Glutamatergic neuron (in vitro differentiated cells): ENCODE measurements at regions not wholly inside any gene's neighbourhood (a gene's known extent, or its start where the extent isn't known, plus 50 kb on each side); places are given as distances from the start of the nearest gene placed in this dataset.

Source experiments
- DNase-seq: peaks from one replicate; pipeline ENCODE4 v3.0.0; 2022
- H3K27ac Mint-ChIP-seq: one replicate; pipeline ENCODE4 v1.8.0; 2020; ENCODE audit warnings: mild to moderate bottlenecking, mixed read lengths, inconsistent platforms; ENCODE audit not compliant: unreplicated experiment
- H3K27me3 Mint-ChIP-seq: one replicate; pipeline ENCODE4 v1.8.0; 2020; ENCODE audit warnings: mild to moderate bottlenecking, moderate library complexity, mixed read lengths, inconsistent platforms; ENCODE audit not compliant: unreplicated experiment
- H3K36me3 Mint-ChIP-seq: one replicate; pipeline ENCODE4 v1.8.0; 2020; ENCODE audit warnings: mild to moderate bottlenecking, mixed read lengths, inconsistent platforms; ENCODE audit not compliant: unreplicated experiment
- H3K4me1 Mint-ChIP-seq: one replicate; pipeline ENCODE4 v1.8.0; 2020; ENCODE audit warnings: mild to moderate bottlenecking, low read depth, mixed read lengths, inconsistent platforms; ENCODE audit not compliant: unreplicated experiment
- H3K4me3 Mint-ChIP-seq: one replicate; pipeline ENCODE4 v1.8.0; 2020; ENCODE audit warnings: mild to moderate bottlenecking, mixed read lengths, inconsistent platforms; ENCODE audit not compliant: unreplicated experiment
- H3K9me3 Mint-ChIP-seq: one replicate; pipeline ENCODE4 v1.8.0; 2020; ENCODE audit warnings: mild to moderate bottlenecking, moderate library complexity, mixed read lengths, inconsistent platforms; ENCODE audit not compliant: unreplicated experiment
- CTCF ChIP-seq: fragments of 200-600 bp; sonication (generic); IDR thresholded peaks from one replicate; pipeline ENCODE4 v1.5.0; 2021; ENCODE audit not compliant: partially characterized antibody, unreplicated experiment

DNA sequence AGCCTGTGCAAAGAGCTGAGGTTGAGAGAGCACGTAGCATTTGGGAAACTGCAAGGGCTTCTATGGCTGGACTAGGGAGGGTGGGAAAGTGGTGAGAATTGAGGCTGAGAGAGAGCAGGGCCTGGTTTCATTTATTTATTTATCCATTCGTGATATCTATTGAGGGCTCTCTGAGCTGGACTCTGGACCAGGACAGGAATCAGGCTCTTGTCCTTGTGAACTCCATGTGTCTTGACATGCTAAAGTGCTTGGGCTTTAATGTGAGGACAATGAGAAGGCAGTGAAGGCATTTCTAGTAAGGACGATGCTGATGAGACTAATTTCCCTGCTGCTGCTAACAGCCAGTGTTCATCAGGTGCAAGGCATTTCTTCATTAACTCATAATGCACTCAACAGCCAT, 95.9 kb upstream of the KLF4 start:
- no peaks in the 10 kb centered on the region for H3K9me3 Mint-ChIP-seq
- no peak for TF ChIP-seq CTCF

GRCh38 chr9:107584944-107585343, 95.4 kb upstream of the KLF4 start:
- H3K4me3 Mint-ChIP-seq = no peak overlapping the region
- no peak for DNase-seq
- H3K36me3 Mint-ChIP-seq = no peaks in the 10 kb centered on the region
- TF ChIP-seq CTCF = no peak
- H3K27me3 Mint-ChIP-seq = peaks cover 6% of the 10 kb centered on the region
- H3K9me3 Mint-ChIP-seq = no peaks in the 10 kb centered on the region
- H3K27ac Mint-ChIP-seq = no peak overlapping the region
- peaks cover 9% of the 10 kb centered on the region for H3K4me1 Mint-ChIP-seq

More for the DNA sequence above, 95.9 kb upstream of the KLF4 start:
- Mint-ChIP-seq H3K4me1 (peaks cover 9% of the 10 kb centered on the region), H3K27me3 (peaks cover 6% of the 10 kb centered on the region), H3K36me3 (no peaks in the 10 kb centered on the region), H3K27ac (no peak overlapping the region), H3K4me3 (no peak overlapping the region)
- DNase-seq = no peak

DNA sequence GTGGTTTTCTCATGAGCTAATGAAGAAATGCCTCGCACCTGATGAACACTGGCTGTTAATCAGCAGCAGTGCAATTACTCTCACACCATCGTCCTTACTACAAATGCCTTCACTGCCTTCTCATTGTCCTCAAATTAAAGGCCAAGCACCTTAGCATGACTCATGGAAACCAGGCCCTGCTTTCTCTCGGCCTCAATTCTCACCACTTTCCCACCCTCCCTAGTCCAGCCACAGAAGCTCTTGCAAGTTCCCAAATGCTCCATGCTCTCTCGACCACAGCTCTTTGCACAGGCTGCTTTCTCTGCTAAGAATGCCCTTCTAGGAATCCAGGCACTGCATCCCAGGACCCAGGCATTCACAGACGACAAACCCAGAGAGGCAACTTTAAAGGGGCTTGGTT, 94.6 kb upstream of the KLF4 start:
- no peak for TF ChIP-seq CTCF
- Mint-ChIP-seq H3K4me3 (no peak overlapping the region), H3K36me3 (no peaks in the 10 kb centered on the region), H3K9me3 (no peaks in the 10 kb centered on the region), H3K27me3 (peaks cover 6% of the 10 kb centered on the region), H3K27ac (no peak overlapping the region), H3K4me1 (peaks cover 9% of the 10 kb centered on the region)
- DNase-seq = no peak

GRCh38 chr9:107577140-107577776, 87.7 kb upstream of the KLF4 start:
- TF ChIP-seq CTCF = no peak

GRCh38 chr9:107571148-107571547, 81.6 kb upstream of the KLF4 start:
- no peak for DNase-seq

More at GRCh38 chr9:107577140-107577776, 87.7 kb upstream of the KLF4 start:
- DNase-seq = no peak
- no peaks in the 10 kb centered on the region for H3K36me3 Mint-ChIP-seq
- H3K9me3 Mint-ChIP-seq = no peaks in the 10 kb centered on the region
- H3K27me3 Mint-ChIP-seq = no peaks in the 10 kb centered on the region
- H3K4me1 Mint-ChIP-seq = no peaks in the 10 kb centered on the region
- no peak overlapping the region for H3K4me3 Mint-ChIP-seq
- H3K27ac Mint-ChIP-seq = no peak overlapping the region

More at GRCh38 chr9:107571148-107571547, 81.6 kb upstream of the KLF4 start:
- Mint-ChIP-seq H3K27me3 (no peaks in the 10 kb centered on the region), H3K4me1 (peaks cover 2% of the 10 kb centered on the region), H3K9me3 (no peaks in the 10 kb centered on the region), H3K27ac (no peak overlapping the region), H3K36me3 (no peaks in the 10 kb centered on the region), H3K4me3 (no peak overlapping the region)
- no peak for TF ChIP-seq CTCF
